ENCODE measurements at regions not wholly inside any gene's neighbourhood (a gene's known extent, or its start where the extent isn't known, plus 50 kb on each side); places are given as distances from the start of the nearest gene placed in this dataset.

GRCh38 chr22:48740086-48740730 is 1087.5 kb downstream of the BRD1 start:
- no peak overlapping the region for H3K4me3 ChIP-seq
- H3K4me1 ChIP-seq = no peaks in the 10 kb centered on the region
- no peak for TF ChIP-seq CTCF (IDR thresholded peaks at IDR 0.05)
- no peaks in the 10 kb centered on the region for H3K27me3 ChIP-seq
- no peaks in the 10 kb centered on the region for H3K36me3 ChIP-seq
- no peak for DNase-seq (ENCODE audit: low spot score)
- no peaks in the 10 kb centered on the region for H3K9me3 ChIP-seq
- H3K27ac ChIP-seq = no peak overlapping the region

GRCh38 chr22:48739348-48740085 is 1088.2 kb downstream of the BRD1 start:
- H3K9me3 ChIP-seq = no peaks in the 10 kb centered on the region
- H3K27ac ChIP-seq = no peak overlapping the region
- TF ChIP-seq CTCF (IDR thresholded peaks at IDR 0.05) = no peak
- no peaks in the 10 kb centered on the region for H3K4me1 ChIP-seq
- no peak overlapping the region for H3K4me3 ChIP-seq
- no peaks in the 10 kb centered on the region for H3K36me3 ChIP-seq
- no peaks in the 10 kb centered on the region for H3K27me3 ChIP-seq
- DNase-seq (ENCODE audit: low spot score) = no peak

- TF ChIP-seq CTCF (IDR thresholded peaks at IDR 0.05) = no peak
- H3K4me1 ChIP-seq = no peaks in the 10 kb centered on the region
- H3K9me3 ChIP-seq = no peaks in the 10 kb centered on the region
- H3K27ac ChIP-seq = no peak overlapping the region
- H3K4me3 ChIP-seq = no peak overlapping the region
- DNase-seq (ENCODE audit: low spot score) = no peak
- H3K27me3 ChIP-seq = no peaks in the 10 kb centered on the region
- H3K36me3 ChIP-seq = no peaks in the 10 kb centered on the region
These were observed 1089.3 kb downstream of the BRD1 start for GRCh38 chr22:48738204-48738980.

- H3K36me3 ChIP-seq = no peaks in the 10 kb centered on the region
- no peak for TF ChIP-seq CTCF (IDR thresholded peaks at IDR 0.05)
- no peak for DNase-seq (ENCODE audit: low spot score)
- no peak overlapping the region for H3K27ac ChIP-seq
- H3K4me3 ChIP-seq = no peak overlapping the region
- no peaks in the 10 kb centered on the region for H3K4me1 ChIP-seq
- no peaks in the 10 kb centered on the region for H3K9me3 ChIP-seq
- no peaks in the 10 kb centered on the region for H3K27me3 ChIP-seq
These were observed 1090.0 kb downstream of the BRD1 start for GRCh38 chr22:48737461-48738203.

GRCh38 chr22:48736593-48737460 is 1090.8 kb downstream of the BRD1 start:
- Histone ChIP-seq H3K4me1 (no peaks in the 10 kb centered on the region), H3K9me3 (no peaks in the 10 kb centered on the region), H3K27me3 (no peaks in the 10 kb centered on the region), H3K36me3 (no peaks in the 10 kb centered on the region), H3K4me3 (no peak overlapping the region), H3K27ac (no peak overlapping the region)
- TF ChIP-seq CTCF (IDR thresholded peaks at IDR 0.05) = no peak
- no peak for DNase-seq (ENCODE audit: low spot score)

All from right atrium auricular region (tissue), 2 donors.